ENCODE measurements at regions not wholly inside any gene's neighbourhood (a gene's known extent, or its start where the extent isn't known, plus 50 kb on each side); places are given as distances from the start of the nearest gene placed in this dataset.

DNA sequence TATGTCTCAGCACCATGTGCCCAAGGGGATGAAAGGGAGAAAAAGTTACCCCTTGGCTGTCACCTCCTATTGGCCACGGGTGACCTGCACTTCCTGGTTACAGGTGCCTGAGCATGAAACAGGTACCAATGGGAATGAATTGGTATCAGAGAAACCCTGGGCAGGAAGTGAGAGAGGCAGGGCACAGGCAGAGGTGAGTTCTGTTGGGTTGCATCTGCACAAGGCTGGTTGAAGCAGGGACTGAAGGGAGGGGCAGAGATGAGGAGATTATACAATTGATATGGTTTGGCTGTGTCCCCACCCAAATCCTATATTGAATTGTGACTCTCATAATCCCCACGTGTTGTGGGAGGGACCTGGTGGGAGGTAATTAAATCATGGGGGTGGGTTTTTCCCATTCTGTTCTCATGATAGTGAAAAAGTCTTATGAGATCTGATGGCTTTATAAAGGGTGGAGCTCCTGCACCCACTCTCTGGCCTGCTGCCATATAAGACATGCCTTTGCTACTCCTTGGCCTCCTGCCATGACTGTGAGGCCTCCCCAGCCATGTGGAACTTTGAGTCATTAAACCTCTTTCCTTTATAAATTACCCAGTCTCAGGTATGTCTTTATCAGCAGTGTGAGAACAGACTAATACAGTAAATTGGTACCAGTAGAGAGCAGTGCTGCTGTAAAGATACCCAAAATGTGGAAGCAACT, 291.8 kb downstream of the LRFN2 start:
- no peak for DNase-seq (ENCODE audit: extremely low read depth, low read depth)
- no peak for TF ChIP-seq CTCF (IDR thresholded peaks at IDR 0.05; ENCODE audit: low read depth, low read length)

GRCh38 chr6:40293460-40294185, 293.5 kb downstream of the LRFN2 start:
- no peak for TF ChIP-seq CTCF (IDR thresholded peaks at IDR 0.05; ENCODE audit: low read depth, low read length)
- no peak for DNase-seq (ENCODE audit: extremely low read depth, low read depth)

GRCh38 chr6:40293060-40293459, 294.1 kb downstream of the LRFN2 start:
- DNase-seq (ENCODE audit: extremely low read depth, low read depth) = no peak
- no peak for TF ChIP-seq CTCF (IDR thresholded peaks at IDR 0.05; ENCODE audit: low read depth, low read length)

GRCh38 chr6:40290816-40291215, 296.3 kb downstream of the LRFN2 start:
- TF ChIP-seq CTCF (IDR thresholded peaks at IDR 0.05; ENCODE audit: low read depth, low read length) = no peak
- DNase-seq (ENCODE audit: extremely low read depth, low read depth) = no peak

- no peak for DNase-seq (ENCODE audit: extremely low read depth, low read depth)
- no peak for TF ChIP-seq CTCF (IDR thresholded peaks at IDR 0.05; ENCODE audit: low read depth, low read length)
Observed at GRCh38 chr6:40288919-40289318, 298.2 kb downstream of the LRFN2 start.

DNA sequence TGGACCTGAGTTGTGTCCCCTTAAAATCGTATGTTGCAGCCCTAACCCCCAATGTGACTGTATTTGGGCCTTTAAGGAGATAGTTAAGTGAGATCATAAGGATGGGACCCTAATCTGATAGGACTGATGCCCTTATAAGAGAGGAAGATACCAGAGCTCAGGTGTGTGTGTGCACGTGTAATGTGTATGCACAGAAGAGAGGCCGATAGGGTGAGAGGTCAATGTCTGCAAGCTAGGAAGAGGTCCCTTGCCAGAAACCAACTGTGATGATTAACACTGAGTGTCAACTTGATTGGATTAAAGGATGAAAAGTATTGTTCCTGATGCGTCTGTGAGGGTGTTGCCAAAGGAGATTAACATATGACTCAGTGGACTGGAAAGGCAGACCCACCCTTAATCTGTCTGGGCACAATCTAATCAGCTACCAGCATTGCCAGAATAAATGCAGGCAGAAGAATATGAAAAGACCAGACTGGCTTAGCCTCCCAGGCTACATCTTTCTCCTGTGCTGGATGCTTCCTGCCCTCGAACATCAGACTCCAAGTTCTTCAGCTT, 299.8 kb downstream of the LRFN2 start:
- no peak for TF ChIP-seq CTCF (IDR thresholded peaks at IDR 0.05; ENCODE audit: low read depth, low read length)
- no peak for DNase-seq (ENCODE audit: extremely low read depth, low read depth)

GRCh38 chr6:40286721-40287120, 300.4 kb downstream of the LRFN2 start:
- DNase-seq (ENCODE audit: extremely low read depth, low read depth) = no peak
- TF ChIP-seq CTCF (IDR thresholded peaks at IDR 0.05; ENCODE audit: low read depth, low read length) = no peak
